Fibroblast of lung (primary cell): ENCODE measurements at regions not wholly inside any gene's neighbourhood (a gene's known extent, or its start where the extent isn't known, plus 50 kb on each side); places are given as distances from the start of the nearest gene placed in this dataset.

ENCODE experiments used
- DNase-seq, 2 donors: peaks; one replicate each; pipeline versions ENCODE4 v3.0.0 to v3.0.0-alpha.2; 2010; ENCODE audit warnings: low read depth in 2 of 2
- H2AFZ ChIP-seq: 2 replicates; pipeline ENCODE4 v1.5.1; 2012; ENCODE audit warnings: low read length, control low read depth, inconsistent platforms
- H3K27ac ChIP-seq: 2 replicates; pipeline ENCODE4 v1.5.1; 2011; ENCODE audit warnings: low read length, control low read depth; ENCODE audit not compliant: insufficient read depth
- H3K27me3 ChIP-seq: 2 replicates; pipeline ENCODE4 v1.5.1; 2011; ENCODE audit warnings: mild to moderate bottlenecking, low read length; ENCODE audit not compliant: control insufficient read depth, insufficient read depth
- H3K36me3 ChIP-seq: 2 replicates; pipeline ENCODE4 v1.5.1; 2011; ENCODE audit warnings: low read length; ENCODE audit not compliant: control insufficient read depth, insufficient read depth
- H3K4me1 ChIP-seq: 2 replicates; pipeline ENCODE4 v1.5.1; 2011; ENCODE audit warnings: low read length; ENCODE audit not compliant: control insufficient read depth, insufficient read depth; ENCODE audit errors: extremely low read depth
- H3K4me2 ChIP-seq: 2 replicates; pipeline ENCODE4 v1.5.1; 2011; ENCODE audit warnings: low read length, control low read depth; ENCODE audit not compliant: insufficient read depth; ENCODE audit errors: extremely low read depth
- H3K4me3 ChIP-seq, 4 experiments: fragments of 200-600 bp in 1 of 4; sonication (generic) in 1 of 4; replicated peaks in 1 of 4; 2 replicates each; pipeline ENCODE4 v1.5.1; 2011 to 2016; ENCODE audit warnings: low read length in 4 of 4, low read depth in 3 of 4, mild to moderate bottlenecking in 3 of 4, control low read depth in 2 of 4, inconsistent platforms in 1 of 4, mixed read lengths in 1 of 4; ENCODE audit not compliant: insufficient read depth in 1 of 4; ENCODE audit errors: control extremely low read depth in 1 of 4
- H3K79me2 ChIP-seq: 2 replicates; pipeline ENCODE4 v1.5.1; 2012; ENCODE audit warnings: mild to moderate bottlenecking, low read length, inconsistent platforms; ENCODE audit not compliant: control insufficient read depth, insufficient read depth
- H3K9ac ChIP-seq: 2 replicates; pipeline ENCODE4 v1.5.1; 2011; ENCODE audit warnings: mild to moderate bottlenecking, low read length, control low read depth; ENCODE audit not compliant: insufficient read depth
- H3K9me3 ChIP-seq: 2 replicates; pipeline ENCODE4 v1.5.1; 2012; ENCODE audit warnings: low read depth, low read length; ENCODE audit not compliant: control insufficient read depth, insufficient read depth
- H4K20me1 ChIP-seq: 2 replicates; pipeline ENCODE4 v1.5.1; 2011; ENCODE audit warnings: low read length; ENCODE audit not compliant: control insufficient read depth, insufficient read depth; ENCODE audit errors: extremely low read depth
- CTCF ChIP-seq, 2 donors: IDR thresholded peaks in 1 of 2; conservative IDR thresholded peaks in 1 of 2; 1 replicate in 1 of 2; 2 replicates in 1 of 2; pipeline ENCODE4 v1.5.1; 2011 to 2012; ENCODE audit warnings: low read length in 2 of 2, control low read depth in 1 of 2, inconsistent platforms in 1 of 2, low read depth in 1 of 2, mild to moderate bottlenecking in 1 of 2
- EZH2 ChIP-seq: IDR thresholded peaks from 2 replicates; pipeline ENCODE4 v1.5.1; 2012; ENCODE audit warnings: low read length, control low read depth, mild to moderate bottlenecking; ENCODE audit errors: missing control alignments

- no peak overlapping the region for H3K27ac ChIP-seq
- no peaks in the 10 kb centered on the region for H3K36me3 ChIP-seq
- H3K27me3 ChIP-seq = peaks cover 3% of the 10 kb centered on the region
- TF ChIP-seq CTCF (conservative IDR thresholded peaks at IDR 0.05 in 1 of 2, IDR thresholded peaks at IDR 0.05 in 1 of 2; ENCODE audit: low read depth in 1 of 2, low read length in 2 of 2) (no peak), EZH2 (no peak)
- DNase-seq = no peak
- no peak overlapping the region for H3K4me2 ChIP-seq
- no peaks in the 10 kb centered on the region for H3K79me2 ChIP-seq
- H3K4me1 ChIP-seq = no peaks in the 10 kb centered on the region
- no peaks in the 10 kb centered on the region for H3K9me3 ChIP-seq
- H4K20me1 ChIP-seq = no peaks in the 10 kb centered on the region
- no peak overlapping the region for H3K9ac ChIP-seq
- no peak overlapping the region for H3K4me3 ChIP-seq
- H2AFZ ChIP-seq = no peak overlapping the region
Observed at GRCh38 chrX:39866229-39866628, 231.5 kb downstream of the BCOR start.

- H2AFZ ChIP-seq = no peak overlapping the region
- H3K9me3 ChIP-seq = no peaks in the 10 kb centered on the region
- peak; percentile 25 to 72 for DNase-seq
- no peaks in the 10 kb centered on the region for H3K4me1 ChIP-seq
- TF ChIP-seq CTCF (conservative IDR thresholded peaks at IDR 0.05 in 1 of 2, IDR thresholded peaks at IDR 0.05 in 1 of 2; ENCODE audit: low read depth in 1 of 2, low read length in 2 of 2) (no peak), EZH2 (no peak)
- no peak overlapping the region for H3K9ac ChIP-seq
- H3K27me3 ChIP-seq = no peaks in the 10 kb centered on the region
- no peaks in the 10 kb centered on the region for H4K20me1 ChIP-seq
- H3K27ac ChIP-seq = no peak overlapping the region
- H3K4me2 ChIP-seq = no peak overlapping the region
- no peaks in the 10 kb centered on the region for H3K36me3 ChIP-seq
- no peaks in the 10 kb centered on the region for H3K79me2 ChIP-seq
- H3K4me3 ChIP-seq = no peak overlapping the region
Observed at GRCh38 chrX:39869846-39870601, 227.7 kb downstream of the BCOR start.

- no peaks in the 10 kb centered on the region for H3K36me3 ChIP-seq
- H4K20me1 ChIP-seq = no peaks in the 10 kb centered on the region
- no peaks in the 10 kb centered on the region for H3K79me2 ChIP-seq
- TF ChIP-seq EZH2 (no peak), CTCF (conservative IDR thresholded peaks at IDR 0.05 in 1 of 2, IDR thresholded peaks at IDR 0.05 in 1 of 2; ENCODE audit: low read depth in 1 of 2, low read length in 2 of 2) (no peak)
- H3K4me1 ChIP-seq = no peaks in the 10 kb centered on the region
- H3K4me2 ChIP-seq = no peak overlapping the region
- no peak for DNase-seq
- no peak overlapping the region for H3K9ac ChIP-seq
- H2AFZ ChIP-seq = no peak overlapping the region
- H3K27me3 ChIP-seq = no peaks in the 10 kb centered on the region
- no peak overlapping the region for H3K27ac ChIP-seq
- H3K4me3 ChIP-seq = no peak overlapping the region
- H3K9me3 ChIP-seq = no peaks in the 10 kb centered on the region
Observed at GRCh38 chrX:39871648-39872047, 226.1 kb downstream of the BCOR start.
